K562 (cell line): ENCODE measurements at regions not wholly inside any gene's neighbourhood (a gene's known extent, or its start where the extent isn't known, plus 50 kb on each side); places are given as distances from the start of the nearest gene placed in this dataset.
A peak's percentile ranks its signal among the peaks of the same experiment; 100 is the strongest.

ENCODE experiments used
- CREB3 ChIP-seq: fragments of 450-650 bp; conservative IDR thresholded peaks from 2 replicates; pipeline ENCODE4 v1.6.1; 2016; ENCODE audit warnings: missing genetic modification characterization, low read depth, mild to moderate bottlenecking, missing compliant biosample characterization, moderate library complexity
- CTBP1 ChIP-seq: fragments of 450-650 bp; IDR thresholded peaks from 2 replicates; pipeline ENCODE4 v1.6.1; 2016; ENCODE audit warnings: borderline replicate concordance
- LCOR ChIP-seq: sonication (generic); formaldehyde crosslinking; IDR thresholded peaks from 2 replicates; pipeline ENCODE4 v1.8.0; 2022; ENCODE audit warnings: mild to moderate bottlenecking, missing genetic modification reagents
- MAFG ChIP-seq: fragments of 450-650 bp; conservative IDR thresholded peaks from 2 replicates; pipeline ENCODE4 v1.6.1; 2016; ENCODE audit warnings: missing genetic modification characterization, missing compliant biosample characterization
- YY1 ChIP-seq, 3 experiments: IDR thresholded peaks; 2 replicates each; pipeline ENCODE4 v1.6.1; 2011; ENCODE audit warnings: low read length in 2 of 3, mild to moderate bottlenecking in 2 of 3, moderate library complexity in 2 of 3, borderline replicate concordance in 1 of 3, control low read depth in 1 of 3, low read depth in 1 of 3; ENCODE audit not compliant: insufficient read depth in 3 of 3, insufficient replicate concordance in 2 of 3, control insufficient read depth in 1 of 3, insufficient read length in 1 of 3; ENCODE audit errors: extremely low read depth in 1 of 3
- ZC3H11A ChIP-seq: IDR thresholded peaks from 2 replicates; pipeline ENCODE4 v1.6.1; 2012; ENCODE audit warnings: low read depth, low read length, improper control_type of control experiment
- ZFPM2 ChIP-seq: fragments of 250-450 bp; sonication (Bioruptor Pico); IDR thresholded peaks from 2 replicates; pipeline ENCODE4 v1.5.1; 2022; ENCODE audit warnings: mild to moderate bottlenecking
- ZNF121 ChIP-seq: sonication (generic); formaldehyde crosslinking; conservative IDR thresholded peaks from 2 replicates; pipeline ENCODE4 v1.8.0; 2022; ENCODE audit warnings: missing genetic modification reagents
- ZNF174 ChIP-seq: fragments of 250-450 bp; sonication (Bioruptor Pico); IDR thresholded peaks from 2 replicates; pipeline ENCODE4 v1.4.0; 2020; ENCODE audit warnings: mild to moderate bottlenecking
- TF ChIP-seq, protein P1 (sequence below), 3 experiments: IDR thresholded peaks in 2 of 3; conservative IDR thresholded peaks in 1 of 3; 2 replicates each; pipeline ENCODE4 v1.5.1; 2011 to 2012; ENCODE audit warnings: low read length in 3 of 3, mild to moderate bottlenecking in 3 of 3, control low read depth in 2 of 3, improper control_type of control experiment in 1 of 3, inconsistent platforms in 1 of 3, low read depth in 1 of 3, mixed read lengths in 1 of 3, moderate library complexity in 1 of 3; ENCODE audit not compliant: insufficient read depth in 2 of 3
- TF ChIP-seq, protein P2 (sequence below): sonication (generic); formaldehyde crosslinking; IDR thresholded peaks from 2 replicates; pipeline ENCODE4 v1.4.0; 2020; ENCODE audit warnings: mild to moderate bottlenecking, missing genetic modification reagents
- TF ChIP-seq, protein P3 (sequence below): fragments of 250-450 bp; sonication (Bioruptor Pico); IDR thresholded peaks from 2 replicates; pipeline ENCODE4 v1.8.0; 2021; ENCODE audit warnings: moderate library complexity, mild to moderate bottlenecking, inconsistent platforms
- TF ChIP-seq, protein P4 (sequence below): conservative IDR thresholded peaks from 2 replicates; pipeline ENCODE4 v1.6.1; 2011; ENCODE audit warnings: low read depth, mild to moderate bottlenecking, low read length; ENCODE audit not compliant: control insufficient read depth

DNA sequence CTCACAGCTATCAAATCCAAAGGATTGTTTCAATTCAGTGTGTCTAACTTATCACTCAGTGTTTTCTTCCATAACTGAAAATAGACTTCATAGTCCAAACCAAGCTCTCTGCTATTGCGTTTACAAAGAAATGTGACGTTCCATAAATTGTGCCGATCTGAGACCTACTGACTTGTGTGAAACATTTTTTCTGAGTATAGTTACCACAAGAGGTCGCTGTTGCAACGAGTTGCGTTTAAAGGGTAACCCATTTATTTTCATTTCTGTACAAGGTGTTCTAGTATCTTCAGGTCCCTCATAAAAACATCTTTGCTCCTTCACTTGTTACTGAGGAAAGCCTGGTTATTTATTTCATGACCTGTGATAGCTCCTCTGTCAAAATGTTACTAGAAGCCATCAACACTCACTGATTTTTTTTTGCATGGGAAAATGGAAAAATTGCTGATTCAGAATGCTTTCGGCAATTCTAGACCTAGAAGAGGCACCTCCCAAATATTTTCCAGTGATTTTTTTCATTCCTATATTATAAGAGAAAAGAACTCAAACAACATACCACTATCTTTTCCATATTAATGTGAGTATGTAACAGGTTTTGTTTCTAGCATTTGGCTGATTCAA is 60.9 kb upstream of the OR4E1 start (continued):
- TF ChIP-seq, protein P1, sequence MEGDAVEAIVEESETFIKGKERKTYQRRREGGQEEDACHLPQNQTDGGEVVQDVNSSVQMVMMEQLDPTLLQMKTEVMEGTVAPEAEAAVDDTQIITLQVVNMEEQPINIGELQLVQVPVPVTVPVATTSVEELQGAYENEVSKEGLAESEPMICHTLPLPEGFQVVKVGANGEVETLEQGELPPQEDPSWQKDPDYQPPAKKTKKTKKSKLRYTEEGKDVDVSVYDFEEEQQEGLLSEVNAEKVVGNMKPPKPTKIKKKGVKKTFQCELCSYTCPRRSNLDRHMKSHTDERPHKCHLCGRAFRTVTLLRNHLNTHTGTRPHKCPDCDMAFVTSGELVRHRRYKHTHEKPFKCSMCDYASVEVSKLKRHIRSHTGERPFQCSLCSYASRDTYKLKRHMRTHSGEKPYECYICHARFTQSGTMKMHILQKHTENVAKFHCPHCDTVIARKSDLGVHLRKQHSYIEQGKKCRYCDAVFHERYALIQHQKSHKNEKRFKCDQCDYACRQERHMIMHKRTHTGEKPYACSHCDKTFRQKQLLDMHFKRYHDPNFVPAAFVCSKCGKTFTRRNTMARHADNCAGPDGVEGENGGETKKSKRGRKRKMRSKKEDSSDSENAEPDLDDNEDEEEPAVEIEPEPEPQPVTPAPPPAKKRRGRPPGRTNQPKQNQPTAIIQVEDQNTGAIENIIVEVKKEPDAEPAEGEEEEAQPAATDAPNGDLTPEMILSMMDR (IDR thresholded peaks at IDR 0.05 in 2 of 3, conservative IDR thresholded peaks at IDR 0.05 in 1 of 3; ENCODE audit: insufficient read depth in 2 of 3, low read depth in 1 of 3, low read length in 3 of 3) = peak; percentile 41 to 61 (median 55)
- TF ChIP-seq ZFPM2 (no peak), ZNF121 (no peak), LCOR (no peak), CTBP1 (no peak), CREB3 (tag) (no peak), ZC3H11A (no peak), YY1 (IDR thresholded peaks at IDR 0.05; ENCODE audit: borderline replicate concordance in 1 of 3, control insufficient read depth in 1 of 3, extremely low read depth in 1 of 3, insufficient read depth in 3 of 3, insufficient read length in 1 of 3, insufficient replicate concordance in 2 of 3, low read depth in 1 of 3, low read length in 2 of 3) (no peak), ZNF174 (no peak), MAFG (tag) (peak; percentile 72)
- TF ChIP-seq, protein P2, sequence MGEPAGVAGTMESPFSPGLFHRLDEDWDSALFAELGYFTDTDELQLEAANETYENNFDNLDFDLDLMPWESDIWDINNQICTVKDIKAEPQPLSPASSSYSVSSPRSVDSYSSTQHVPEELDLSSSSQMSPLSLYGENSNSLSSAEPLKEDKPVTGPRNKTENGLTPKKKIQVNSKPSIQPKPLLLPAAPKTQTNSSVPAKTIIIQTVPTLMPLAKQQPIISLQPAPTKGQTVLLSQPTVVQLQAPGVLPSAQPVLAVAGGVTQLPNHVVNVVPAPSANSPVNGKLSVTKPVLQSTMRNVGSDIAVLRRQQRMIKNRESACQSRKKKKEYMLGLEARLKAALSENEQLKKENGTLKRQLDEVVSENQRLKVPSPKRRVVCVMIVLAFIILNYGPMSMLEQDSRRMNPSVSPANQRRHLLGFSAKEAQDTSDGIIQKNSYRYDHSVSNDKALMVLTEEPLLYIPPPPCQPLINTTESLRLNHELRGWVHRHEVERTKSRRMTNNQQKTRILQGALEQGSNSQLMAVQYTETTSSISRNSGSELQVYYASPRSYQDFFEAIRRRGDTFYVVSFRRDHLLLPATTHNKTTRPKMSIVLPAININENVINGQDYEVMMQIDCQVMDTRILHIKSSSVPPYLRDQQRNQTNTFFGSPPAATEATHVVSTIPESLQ (CRISPR knock-in tag) = no peak
- TF ChIP-seq, protein P3, sequence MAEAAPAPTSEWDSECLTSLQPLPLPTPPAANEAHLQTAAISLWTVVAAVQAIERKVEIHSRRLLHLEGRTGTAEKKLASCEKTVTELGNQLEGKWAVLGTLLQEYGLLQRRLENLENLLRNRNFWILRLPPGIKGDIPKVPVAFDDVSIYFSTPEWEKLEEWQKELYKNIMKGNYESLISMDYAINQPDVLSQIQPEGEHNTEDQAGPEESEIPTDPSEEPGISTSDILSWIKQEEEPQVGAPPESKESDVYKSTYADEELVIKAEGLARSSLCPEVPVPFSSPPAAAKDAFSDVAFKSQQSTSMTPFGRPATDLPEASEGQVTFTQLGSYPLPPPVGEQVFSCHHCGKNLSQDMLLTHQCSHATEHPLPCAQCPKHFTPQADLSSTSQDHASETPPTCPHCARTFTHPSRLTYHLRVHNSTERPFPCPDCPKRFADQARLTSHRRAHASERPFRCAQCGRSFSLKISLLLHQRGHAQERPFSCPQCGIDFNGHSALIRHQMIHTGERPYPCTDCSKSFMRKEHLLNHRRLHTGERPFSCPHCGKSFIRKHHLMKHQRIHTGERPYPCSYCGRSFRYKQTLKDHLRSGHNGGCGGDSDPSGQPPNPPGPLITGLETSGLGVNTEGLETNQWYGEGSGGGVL (CRISPR knock-in tag) = no peak
- TF ChIP-seq, protein P4, sequence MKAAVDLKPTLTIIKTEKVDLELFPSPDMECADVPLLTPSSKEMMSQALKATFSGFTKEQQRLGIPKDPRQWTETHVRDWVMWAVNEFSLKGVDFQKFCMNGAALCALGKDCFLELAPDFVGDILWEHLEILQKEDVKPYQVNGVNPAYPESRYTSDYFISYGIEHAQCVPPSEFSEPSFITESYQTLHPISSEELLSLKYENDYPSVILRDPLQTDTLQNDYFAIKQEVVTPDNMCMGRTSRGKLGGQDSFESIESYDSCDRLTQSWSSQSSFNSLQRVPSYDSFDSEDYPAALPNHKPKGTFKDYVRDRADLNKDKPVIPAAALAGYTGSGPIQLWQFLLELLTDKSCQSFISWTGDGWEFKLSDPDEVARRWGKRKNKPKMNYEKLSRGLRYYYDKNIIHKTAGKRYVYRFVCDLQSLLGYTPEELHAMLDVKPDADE = no peak
